ENCODE measurements at regions not wholly inside any gene's neighbourhood (a gene's known extent, or its start where the extent isn't known, plus 50 kb on each side); places are given as distances from the start of the nearest gene placed in this dataset.

DNA sequence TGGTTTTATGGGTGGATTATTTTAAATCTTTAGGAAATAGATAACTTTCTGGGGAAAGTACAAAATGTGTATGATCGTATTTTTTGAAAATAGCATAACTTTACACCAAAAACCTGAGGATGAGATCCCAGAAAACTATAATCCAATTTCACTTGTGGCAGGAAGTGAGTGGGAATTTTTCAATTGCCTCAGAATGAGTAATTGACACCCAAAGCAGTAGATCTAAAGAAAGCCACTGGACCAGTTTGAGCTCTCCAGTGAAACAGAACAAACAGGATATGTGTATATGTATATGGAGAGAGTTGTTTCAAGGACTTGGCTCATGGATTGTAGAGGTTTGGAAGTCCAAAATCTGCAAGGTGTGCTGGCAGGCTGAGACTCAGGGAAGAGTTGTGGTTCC is 109.2 kb upstream of the SHB start:
- Mint-ChIP-seq H3K4me1 (ENCODE audit: insufficient read depth, unreplicated experiment) (peaks cover 4% of the 10 kb centered on the region), H3K27me3 (ENCODE audit: insufficient read depth, unreplicated experiment) (no peaks in the 10 kb centered on the region), H3K4me3 (ENCODE audit: unreplicated experiment) (no peak overlapping the region), H3K9me3 (ENCODE audit: unreplicated experiment) (peaks cover 7% of the 10 kb centered on the region), H3K36me3 (ENCODE audit: insufficient read depth, unreplicated experiment) (no peaks in the 10 kb centered on the region), H3K27ac (ENCODE audit: low read depth, unreplicated experiment) (no peak overlapping the region)
- DNase-seq (ENCODE audit: unreplicated experiment) = no peak
- ChIA-PET CTCF (no interaction called here), POLR2A (no interaction called here)
- no TSS peak for BruUV-seq (replicated peaks)
- intact Hi-C loops (cut with micrococcal nuclease) = no loop called here
- TF ChIP-seq, protein P1, sequence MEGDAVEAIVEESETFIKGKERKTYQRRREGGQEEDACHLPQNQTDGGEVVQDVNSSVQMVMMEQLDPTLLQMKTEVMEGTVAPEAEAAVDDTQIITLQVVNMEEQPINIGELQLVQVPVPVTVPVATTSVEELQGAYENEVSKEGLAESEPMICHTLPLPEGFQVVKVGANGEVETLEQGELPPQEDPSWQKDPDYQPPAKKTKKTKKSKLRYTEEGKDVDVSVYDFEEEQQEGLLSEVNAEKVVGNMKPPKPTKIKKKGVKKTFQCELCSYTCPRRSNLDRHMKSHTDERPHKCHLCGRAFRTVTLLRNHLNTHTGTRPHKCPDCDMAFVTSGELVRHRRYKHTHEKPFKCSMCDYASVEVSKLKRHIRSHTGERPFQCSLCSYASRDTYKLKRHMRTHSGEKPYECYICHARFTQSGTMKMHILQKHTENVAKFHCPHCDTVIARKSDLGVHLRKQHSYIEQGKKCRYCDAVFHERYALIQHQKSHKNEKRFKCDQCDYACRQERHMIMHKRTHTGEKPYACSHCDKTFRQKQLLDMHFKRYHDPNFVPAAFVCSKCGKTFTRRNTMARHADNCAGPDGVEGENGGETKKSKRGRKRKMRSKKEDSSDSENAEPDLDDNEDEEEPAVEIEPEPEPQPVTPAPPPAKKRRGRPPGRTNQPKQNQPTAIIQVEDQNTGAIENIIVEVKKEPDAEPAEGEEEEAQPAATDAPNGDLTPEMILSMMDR (IDR thresholded peaks at IDR 0.05; ENCODE audit: unreplicated experiment) = no peak

DNA sequence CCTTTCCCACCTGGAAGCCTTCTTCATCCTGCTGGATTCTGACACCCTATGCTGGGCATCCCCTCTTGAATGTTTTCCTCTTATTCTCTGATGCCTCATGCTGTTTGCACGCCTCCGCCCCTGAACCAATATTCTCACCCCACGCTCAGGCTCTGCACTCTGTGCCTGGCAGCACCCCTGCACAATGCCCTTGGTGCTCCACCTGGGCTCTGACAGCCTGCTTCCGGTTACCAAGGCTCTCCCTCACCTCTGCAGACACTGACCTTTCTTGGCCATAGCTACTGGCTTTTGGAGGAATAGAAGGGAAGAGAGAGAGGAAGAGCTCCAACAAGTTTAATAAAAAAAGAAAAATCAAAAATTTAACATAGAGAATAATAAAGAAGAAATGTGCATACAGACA is 108.7 kb upstream of the SHB start:
- TF ChIP-seq, protein P1 (IDR thresholded peaks at IDR 0.05; ENCODE audit: unreplicated experiment) = no peak
- no peak for DNase-seq (ENCODE audit: unreplicated experiment)
- no peak overlapping the region for H3K4me3 Mint-ChIP-seq (ENCODE audit: unreplicated experiment)
- no peak overlapping the region for H3K27ac Mint-ChIP-seq (ENCODE audit: low read depth, unreplicated experiment)
- POLR2A ChIA-PET = no interaction called here
- H3K27me3 Mint-ChIP-seq (ENCODE audit: insufficient read depth, unreplicated experiment) = no peaks in the 10 kb centered on the region
- intact Hi-C loops (cut with micrococcal nuclease) = no loop called here
- BruUV-seq (replicated peaks) = no TSS peak
- no peaks in the 10 kb centered on the region for H3K36me3 Mint-ChIP-seq (ENCODE audit: insufficient read depth, unreplicated experiment)
- peaks cover 7% of the 10 kb centered on the region for H3K9me3 Mint-ChIP-seq (ENCODE audit: unreplicated experiment)
- CTCF ChIA-PET = interaction anchor here (0.7 kb wide), 1 partner anchor 153 kb away, joined by 3 read pairs; no protein-coding TSS in a partner anchor
- H3K4me1 Mint-ChIP-seq (ENCODE audit: insufficient read depth, unreplicated experiment) = no peaks in the 10 kb centered on the region

DNA sequence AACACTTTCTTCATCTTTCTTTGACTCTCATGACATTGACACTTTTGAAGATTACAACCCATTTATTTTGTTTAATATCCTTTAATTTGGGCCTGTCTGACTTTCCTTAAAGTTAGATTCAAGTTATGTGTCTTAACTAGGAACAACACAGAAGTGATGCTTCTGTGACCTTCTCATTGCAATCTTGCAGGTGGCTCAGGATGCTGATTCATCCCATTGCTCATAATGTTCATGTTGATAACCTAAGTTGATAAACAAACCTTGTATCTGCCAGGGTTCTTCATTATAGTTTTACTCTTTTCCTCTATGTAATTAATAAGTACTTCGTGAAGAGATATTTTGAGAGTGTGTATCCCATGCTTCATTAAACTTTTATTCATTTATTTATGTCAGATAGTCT is 107.2 kb upstream of the SHB start:
- CTCF ChIA-PET = interaction anchor here (1.4 kb wide), 1 partner anchor 16 kb away, joined by 5 read pairs; no protein-coding TSS in a partner anchor
- Mint-ChIP-seq H3K9me3 (ENCODE audit: unreplicated experiment) (peaks cover 12% of the 10 kb centered on the region), H3K4me1 (ENCODE audit: insufficient read depth, unreplicated experiment) (peaks cover 7% of the 10 kb centered on the region), H3K27me3 (ENCODE audit: insufficient read depth, unreplicated experiment) (no peaks in the 10 kb centered on the region), H3K4me3 (ENCODE audit: unreplicated experiment) (no peak overlapping the region), H3K36me3 (ENCODE audit: insufficient read depth, unreplicated experiment) (no peaks in the 10 kb centered on the region), H3K27ac (ENCODE audit: low read depth, unreplicated experiment) (no peak overlapping the region)
- no TSS peak for BruUV-seq (replicated peaks)
- DNase-seq (ENCODE audit: unreplicated experiment) = no peak
- intact Hi-C loops (cut with micrococcal nuclease) = no loop called here
- TF ChIP-seq, protein P1 (IDR thresholded peaks at IDR 0.05; ENCODE audit: unreplicated experiment) = no peak
- POLR2A ChIA-PET = no interaction called here

DNA sequence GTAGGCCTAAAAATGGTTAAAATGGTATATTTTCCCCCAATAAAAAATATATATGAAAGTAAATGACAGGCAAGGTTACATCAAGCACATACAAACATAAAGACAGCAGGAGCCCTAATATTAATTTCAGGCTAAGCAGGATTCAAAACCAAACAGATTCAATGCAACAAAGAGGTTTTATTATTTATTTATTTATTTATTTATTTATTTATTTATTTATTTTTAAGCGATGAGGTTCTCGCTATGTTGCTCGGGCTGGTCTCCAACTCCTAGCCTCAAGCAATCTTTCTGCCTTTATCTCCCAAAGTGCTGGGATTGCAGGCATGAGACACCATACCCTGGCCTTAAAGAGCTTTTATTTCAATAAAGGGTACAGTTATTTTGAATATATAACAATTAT is 106.4 kb upstream of the SHB start:
- no TSS peak for BruUV-seq (replicated peaks)
- ChIA-PET POLR2A (no interaction called here), CTCF (interaction anchor here (0.5 kb wide), 1 partner anchor 14 kb away, joined by 3 read pairs; no protein-coding TSS in a partner anchor)
- Mint-ChIP-seq H3K4me1 (ENCODE audit: insufficient read depth, unreplicated experiment) (peaks cover 13% of the 10 kb centered on the region), H3K27ac (ENCODE audit: low read depth, unreplicated experiment) (no peak overlapping the region), H3K4me3 (ENCODE audit: unreplicated experiment) (no peak overlapping the region), H3K9me3 (ENCODE audit: unreplicated experiment) (peaks cover 15% of the 10 kb centered on the region), H3K27me3 (ENCODE audit: insufficient read depth, unreplicated experiment) (no peaks in the 10 kb centered on the region), H3K36me3 (ENCODE audit: insufficient read depth, unreplicated experiment) (no peaks in the 10 kb centered on the region)
- DNase-seq (ENCODE audit: unreplicated experiment) = no peak
- intact Hi-C loops (cut with micrococcal nuclease) = no loop called here
- TF ChIP-seq, protein P1 (IDR thresholded peaks at IDR 0.05; ENCODE audit: unreplicated experiment) = no peak
